ENCODE measurements at regions not wholly inside any gene's neighbourhood (a gene's known extent, or its start where the extent isn't known, plus 50 kb on each side); places are given as distances from the start of the nearest gene placed in this dataset.

- TF ChIP-seq ZNF565 (CRISPR knock-in tag; conservative IDR thresholded peaks at IDR 0.05; ENCODE audit: low read depth) (no peak), POU6F1 (CRISPR knock-in tag; IDR thresholded peaks at IDR 0.05; ENCODE audit: borderline replicate concordance, low read depth) (no peak), ZFP30 (CRISPR knock-in tag; IDR thresholded peaks at IDR 0.05) (no peak), CREB5 (CRISPR knock-in tag; IDR thresholded peaks at IDR 0.05; ENCODE audit: low read depth) (no peak), ZFP3 (CRISPR knock-in tag; IDR thresholded peaks at IDR 0.05) (no peak), TCF4 (CRISPR knock-in tag; IDR thresholded peaks at IDR 0.05; ENCODE audit: borderline replicate concordance) (no peak), CSRNP3 (CRISPR knock-in tag; IDR thresholded peaks at IDR 0.05) (no peak), ESRRG (CRISPR knock-in tag; IDR thresholded peaks at IDR 0.05) (no peak), PATZ1 (CRISPR knock-in tag; IDR thresholded peaks at IDR 0.05; ENCODE audit: borderline replicate concordance) (no peak)
Measured at GRCh38 chr10:65534771-65535170, 1391.1 kb upstream of the LRRTM3 start.
